Osteocyte (in vitro differentiated cells): ENCODE measurements at regions not wholly inside any gene's neighbourhood (a gene's known extent, or its start where the extent isn't known, plus 50 kb on each side); places are given as distances from the start of the nearest gene placed in this dataset.
A peak's percentile ranks its signal among the peaks of the same experiment; 100 is the strongest.

Experiments used
- DNase-seq: peaks from one replicate; pipeline ENCODE4 v3.0.0; 2021; ENCODE audit warnings: mixed read lengths; ENCODE audit not compliant: unreplicated experiment; ENCODE audit errors: extremely low spot score
- H3K27ac Mint-ChIP-seq: one replicate; pipeline ENCODE4 v1.8.0; 2021; ENCODE audit warnings: mild to moderate bottlenecking, mixed read lengths; ENCODE audit not compliant: unreplicated experiment
- H3K27me3 Mint-ChIP-seq: one replicate; pipeline ENCODE4 v1.8.0; 2021; ENCODE audit warnings: mixed read lengths; ENCODE audit not compliant: unreplicated experiment
- H3K36me3 Mint-ChIP-seq: one replicate; pipeline ENCODE4 v1.8.0; 2021; ENCODE audit warnings: mixed read lengths; ENCODE audit not compliant: unreplicated experiment
- H3K4me1 Mint-ChIP-seq: one replicate; pipeline ENCODE4 v1.8.0; 2021; ENCODE audit warnings: mixed read lengths; ENCODE audit not compliant: unreplicated experiment
- H3K4me3 Mint-ChIP-seq: one replicate; pipeline ENCODE4 v1.8.0; 2021; ENCODE audit warnings: mild to moderate bottlenecking, moderate library complexity, mixed read lengths; ENCODE audit not compliant: unreplicated experiment
- H3K9me3 Mint-ChIP-seq: one replicate; pipeline ENCODE4 v1.8.0; 2021; ENCODE audit warnings: mixed read lengths; ENCODE audit not compliant: unreplicated experiment
- TF ChIP-seq, protein P1 (sequence below): fragments of 200-600 bp; sonication (generic); IDR thresholded peaks from 2 replicates; pipeline ENCODE4 v1.5.0; 2021; ENCODE audit warnings: antibody characterized with exemption, mild to moderate bottlenecking, moderate library complexity

DNA sequence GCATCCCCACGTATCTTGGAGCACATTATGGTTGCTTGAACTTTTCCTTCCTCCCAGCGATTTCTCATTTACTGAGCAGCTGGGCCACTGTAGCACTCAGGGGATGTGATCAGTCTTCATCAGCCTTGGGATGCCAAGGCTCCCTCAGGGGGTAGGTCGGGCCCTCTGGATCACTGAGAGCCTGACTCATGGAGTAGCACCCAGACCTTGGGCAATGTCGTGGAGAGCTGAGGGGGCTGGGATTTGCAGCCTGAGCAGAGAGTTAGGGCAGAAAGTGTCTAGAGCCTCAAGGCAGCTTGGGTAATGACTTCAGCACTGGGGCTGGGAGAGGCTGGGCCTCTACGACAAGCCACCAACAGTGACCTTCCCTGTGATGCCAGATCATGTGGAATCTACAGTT is 86.5 kb upstream of the CXCL12 start:
- no peak overlapping the region for H3K4me3 Mint-ChIP-seq
- H3K4me1 Mint-ChIP-seq = peaks cover 9% of the 10 kb centered on the region
- H3K36me3 Mint-ChIP-seq = no peaks in the 10 kb centered on the region
- DNase-seq = no peak
- H3K27ac Mint-ChIP-seq = no peak overlapping the region
- no peaks in the 10 kb centered on the region for H3K9me3 Mint-ChIP-seq
- peaks cover 5% of the 10 kb centered on the region for H3K27me3 Mint-ChIP-seq
- TF ChIP-seq, protein P1, sequence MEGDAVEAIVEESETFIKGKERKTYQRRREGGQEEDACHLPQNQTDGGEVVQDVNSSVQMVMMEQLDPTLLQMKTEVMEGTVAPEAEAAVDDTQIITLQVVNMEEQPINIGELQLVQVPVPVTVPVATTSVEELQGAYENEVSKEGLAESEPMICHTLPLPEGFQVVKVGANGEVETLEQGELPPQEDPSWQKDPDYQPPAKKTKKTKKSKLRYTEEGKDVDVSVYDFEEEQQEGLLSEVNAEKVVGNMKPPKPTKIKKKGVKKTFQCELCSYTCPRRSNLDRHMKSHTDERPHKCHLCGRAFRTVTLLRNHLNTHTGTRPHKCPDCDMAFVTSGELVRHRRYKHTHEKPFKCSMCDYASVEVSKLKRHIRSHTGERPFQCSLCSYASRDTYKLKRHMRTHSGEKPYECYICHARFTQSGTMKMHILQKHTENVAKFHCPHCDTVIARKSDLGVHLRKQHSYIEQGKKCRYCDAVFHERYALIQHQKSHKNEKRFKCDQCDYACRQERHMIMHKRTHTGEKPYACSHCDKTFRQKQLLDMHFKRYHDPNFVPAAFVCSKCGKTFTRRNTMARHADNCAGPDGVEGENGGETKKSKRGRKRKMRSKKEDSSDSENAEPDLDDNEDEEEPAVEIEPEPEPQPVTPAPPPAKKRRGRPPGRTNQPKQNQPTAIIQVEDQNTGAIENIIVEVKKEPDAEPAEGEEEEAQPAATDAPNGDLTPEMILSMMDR = no peak

DNA sequence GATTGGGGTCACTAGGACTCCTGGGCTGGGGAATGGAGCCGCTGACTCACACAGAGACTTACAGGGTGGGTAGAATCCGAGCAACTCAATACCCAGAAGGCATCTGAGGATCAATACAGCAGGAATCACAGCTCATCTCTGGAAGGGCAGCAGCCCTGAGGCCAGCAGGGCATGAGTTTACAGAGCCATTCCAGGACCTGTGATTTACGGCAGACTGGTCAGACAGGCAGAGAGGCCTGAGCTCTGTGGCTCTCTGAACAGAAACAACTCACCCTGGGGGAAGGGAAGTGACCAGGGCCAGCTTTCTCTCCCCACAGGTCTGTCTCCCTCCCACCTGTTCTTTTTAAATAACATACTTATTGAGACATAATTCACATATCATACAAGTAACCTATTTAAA is 88.2 kb upstream of the CXCL12 start:
- H3K4me3 Mint-ChIP-seq = no peak overlapping the region
- TF ChIP-seq, protein P1 = no peak
- DNase-seq = no peak

DNA sequence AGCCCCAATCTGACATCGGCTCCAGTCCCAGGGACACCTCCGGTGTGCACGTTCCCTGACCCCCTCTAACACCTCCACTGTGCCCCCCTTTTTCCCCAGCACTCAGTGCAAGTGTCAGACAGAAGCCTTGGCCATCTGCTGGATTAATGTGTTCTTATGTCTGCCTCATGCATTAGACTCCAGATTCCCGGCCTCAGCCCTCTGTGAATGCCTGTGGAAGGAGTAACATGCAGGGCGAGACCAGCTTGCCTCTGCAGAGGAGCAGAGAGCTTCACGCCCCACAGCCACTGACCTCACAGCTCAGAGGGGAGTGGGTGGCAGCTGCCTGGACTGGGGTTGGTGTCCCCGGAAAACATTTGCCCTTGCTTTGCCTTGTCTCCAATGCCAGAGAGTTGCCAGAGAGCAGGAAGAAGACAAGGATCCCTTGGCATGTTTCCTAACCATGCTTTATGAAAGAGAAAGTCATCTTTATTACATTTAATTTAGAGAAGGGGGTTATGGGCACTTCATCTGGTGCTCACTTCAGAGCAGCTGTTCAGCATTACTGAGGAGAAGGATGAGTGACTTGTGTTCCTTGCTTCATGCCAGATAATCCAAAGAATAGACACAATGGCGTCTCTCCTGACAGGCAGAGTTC is 91.6 kb upstream of the CXCL12 start:
- Mint-ChIP-seq H3K27me3 (peaks cover 11% of the 10 kb centered on the region), H3K36me3 (no peaks in the 10 kb centered on the region), H3K4me1 (peaks cover 22% of the 10 kb centered on the region), H3K27ac (no peak overlapping the region), H3K4me3 (no peak overlapping the region), H3K9me3 (no peaks in the 10 kb centered on the region)
- TF ChIP-seq, protein P1 = no peak
- no peak for DNase-seq

More for the DNA sequence above, 88.2 kb upstream of the CXCL12 start:
- Mint-ChIP-seq H3K27ac (no peak overlapping the region), H3K36me3 (no peaks in the 10 kb centered on the region), H3K9me3 (no peaks in the 10 kb centered on the region), H3K27me3 (peaks cover 6% of the 10 kb centered on the region), H3K4me1 (peaks cover 13% of the 10 kb centered on the region)

DNA sequence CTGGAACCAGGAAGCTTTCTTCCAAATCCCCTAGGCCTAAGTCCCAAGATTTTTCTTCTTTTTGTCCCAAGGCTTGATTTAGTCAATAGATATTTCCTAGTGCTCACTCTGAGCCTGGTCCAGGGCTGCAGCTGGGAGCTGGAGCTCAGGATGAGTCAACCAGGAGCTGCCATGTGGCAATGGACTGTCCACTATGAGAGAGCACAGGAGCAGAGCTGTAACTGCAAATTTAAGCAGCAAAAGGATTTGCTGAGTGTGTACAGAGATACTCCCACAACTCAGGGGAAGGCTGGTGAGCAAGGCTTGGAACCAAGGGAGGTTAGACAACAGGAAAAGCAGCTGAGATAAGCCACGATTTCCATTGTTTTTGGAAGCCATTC is 92.1 kb upstream of the CXCL12 start:
- TF ChIP-seq, protein P1 = no peak
- Mint-ChIP-seq H3K36me3 (no peaks in the 10 kb centered on the region), H3K9me3 (no peaks in the 10 kb centered on the region), H3K27ac (no peak overlapping the region), H3K4me3 (no peak overlapping the region), H3K4me1 (peaks cover 22% of the 10 kb centered on the region), H3K27me3 (peaks cover 11% of the 10 kb centered on the region)
- no peak for DNase-seq

DNA sequence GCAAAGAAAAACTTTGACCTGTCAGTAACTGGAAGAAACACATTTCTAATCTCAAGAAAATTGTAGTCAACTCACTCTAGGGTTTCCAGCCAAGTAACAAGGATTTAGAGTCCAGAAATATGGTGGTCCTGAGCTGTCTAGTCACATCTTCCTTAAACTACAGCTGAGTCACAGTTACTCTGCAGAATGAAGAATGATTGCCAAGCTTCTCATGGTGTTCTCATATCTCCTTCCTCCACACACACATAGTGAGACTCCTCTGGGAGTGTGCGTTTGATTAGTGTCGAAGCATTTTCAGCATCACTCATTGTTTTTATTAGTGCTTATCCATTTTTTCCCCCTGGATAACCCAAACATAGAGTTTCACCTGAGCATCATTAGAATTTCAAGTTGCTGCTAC is 93.1 kb upstream of the CXCL12 start:
- no peak for DNase-seq
- TF ChIP-seq, protein P1 = no peak
- no peak overlapping the region for H3K4me3 Mint-ChIP-seq
- no peaks in the 10 kb centered on the region for H3K9me3 Mint-ChIP-seq
- peaks cover 13% of the 10 kb centered on the region for H3K27me3 Mint-ChIP-seq
- H3K27ac Mint-ChIP-seq = peak overlapping the region; percentile 35
- H3K4me1 Mint-ChIP-seq = peaks cover 22% of the 10 kb centered on the region
- H3K36me3 Mint-ChIP-seq = no peaks in the 10 kb centered on the region
